GM18520 (cell line): ENCODE measurements at regions not wholly inside any gene's neighbourhood (a gene's known extent, or its start where the extent isn't known, plus 50 kb on each side); places are given as distances from the start of the nearest gene placed in this dataset.

ENCODE experiments used
- ATAC-seq: cut with Tn5 transposase; IDR thresholded peaks from one replicate; pipeline ENCODE4 v1.9.1; 2021; ENCODE audit not compliant: unreplicated experiment

DNA sequence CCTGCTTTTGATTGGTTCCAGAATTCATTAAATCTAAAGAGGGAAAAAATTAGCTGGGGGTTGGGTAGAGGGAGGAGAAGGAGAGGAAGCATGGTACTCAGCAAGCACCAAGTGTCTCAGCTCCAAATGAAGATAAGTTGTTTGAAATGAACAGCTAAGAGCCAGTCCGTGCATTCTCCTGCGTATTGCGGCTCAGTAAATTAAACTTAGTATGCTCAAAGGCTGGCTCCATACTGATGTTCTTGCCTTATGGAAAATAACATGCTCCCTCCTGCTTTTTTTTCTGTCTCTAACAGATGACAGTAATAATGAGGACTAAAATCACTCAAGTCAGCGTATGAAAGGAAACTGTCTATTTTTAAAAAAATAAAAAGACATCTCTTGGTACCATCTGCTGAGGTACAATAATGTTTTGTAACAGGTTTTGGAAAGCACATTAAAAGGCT is 161.0 kb downstream of the SPATA31D1 start:
- no peak for ATAC-seq

DNA sequence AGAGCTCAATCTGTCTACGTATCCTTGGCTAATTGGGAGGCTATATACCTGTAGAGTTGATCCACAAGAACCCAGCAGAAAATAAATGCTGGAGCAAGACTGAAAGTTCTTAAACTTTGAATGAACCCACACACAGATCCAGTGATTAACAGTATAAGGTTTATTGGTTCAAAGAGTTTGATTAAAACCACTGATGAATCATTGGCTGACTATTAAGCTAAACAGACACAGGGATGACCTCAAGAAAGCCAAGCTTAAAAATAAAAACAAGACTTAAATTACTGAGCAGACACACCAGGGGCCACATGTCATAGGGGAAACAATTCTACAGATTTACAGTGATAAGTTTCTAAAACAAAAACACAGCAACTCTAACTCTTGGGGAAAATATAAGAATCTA is 163.6 kb downstream of the SPATA31D1 start:
- ATAC-seq, result no peak

GRCh38 chr9:82153032-82153431 is 164.5 kb downstream of the SPATA31D1 start:
- ATAC-seq, result peak; percentile 88

DNA sequence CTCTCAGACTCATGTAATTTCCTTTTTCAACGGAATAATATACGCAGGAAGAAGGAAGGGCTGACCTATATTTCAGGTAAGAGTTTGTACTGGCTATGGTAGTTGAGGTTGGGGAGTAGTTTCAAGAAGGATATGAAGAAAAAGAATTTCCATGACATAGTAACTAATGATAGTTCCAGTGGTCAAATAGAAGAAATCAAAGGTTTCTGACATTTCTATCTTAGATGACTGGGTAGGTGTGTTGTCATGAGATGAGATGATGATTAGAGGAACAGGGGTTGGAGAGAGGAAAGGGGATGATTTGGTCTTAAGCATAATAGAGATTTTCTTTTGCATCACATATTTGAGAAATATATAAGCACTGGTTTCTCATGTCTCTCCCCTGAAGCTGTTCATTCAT is 166.0 kb downstream of the SPATA31D1 start:
- ATAC-seq, result no peak

GRCh38 chr9:82161876-82162275 is 173.3 kb downstream of the SPATA31D1 start:
- no peak for ATAC-seq

- ATAC-seq, result no peak
Measured at GRCh38 chr9:82164159-82164558, 175.6 kb downstream of the SPATA31D1 start.

DNA sequence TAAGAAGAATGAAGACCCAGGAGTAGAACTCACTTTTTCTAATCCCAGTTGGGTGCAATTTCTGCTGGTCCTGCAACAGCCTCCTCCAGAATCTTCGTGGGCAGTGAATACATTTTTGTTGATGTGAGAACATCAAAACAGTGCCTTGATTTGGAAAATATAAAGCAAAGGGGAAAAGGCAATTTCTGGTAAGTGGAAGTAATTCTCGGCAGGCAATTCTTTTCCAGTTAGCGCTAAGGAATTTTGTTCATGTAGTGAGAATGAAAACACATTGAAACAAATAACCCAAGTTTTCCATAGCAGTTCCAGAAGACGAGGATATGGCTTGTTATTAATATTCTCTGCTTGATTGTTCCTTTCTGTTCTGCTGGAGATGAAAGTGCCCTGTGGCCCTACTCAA is 178.7 kb downstream of the SPATA31D1 start:
- no peak for ATAC-seq

GRCh38 chr9:82168585-82168984 is 180.0 kb downstream of the SPATA31D1 start:
- no peak for ATAC-seq

DNA sequence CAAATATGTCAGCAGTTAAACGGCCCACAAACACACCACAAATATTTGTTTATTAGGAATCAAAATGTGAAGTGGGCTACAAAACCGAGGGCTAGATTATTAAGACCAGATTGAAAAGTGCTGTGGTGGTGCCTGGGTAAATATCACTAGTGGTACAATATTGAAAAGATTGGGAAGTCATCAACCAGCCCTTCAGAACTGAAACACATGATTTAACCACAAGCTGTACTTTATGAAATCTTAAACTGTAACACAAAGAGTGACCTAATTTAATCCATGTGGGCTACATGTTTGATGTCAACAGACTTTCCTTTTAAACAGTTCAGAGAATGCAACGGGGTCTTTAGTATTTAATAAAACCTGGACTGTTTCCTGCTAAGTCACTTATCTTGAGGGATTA is 182.3 kb downstream of the SPATA31D1 start:
- no peak for ATAC-seq

DNA sequence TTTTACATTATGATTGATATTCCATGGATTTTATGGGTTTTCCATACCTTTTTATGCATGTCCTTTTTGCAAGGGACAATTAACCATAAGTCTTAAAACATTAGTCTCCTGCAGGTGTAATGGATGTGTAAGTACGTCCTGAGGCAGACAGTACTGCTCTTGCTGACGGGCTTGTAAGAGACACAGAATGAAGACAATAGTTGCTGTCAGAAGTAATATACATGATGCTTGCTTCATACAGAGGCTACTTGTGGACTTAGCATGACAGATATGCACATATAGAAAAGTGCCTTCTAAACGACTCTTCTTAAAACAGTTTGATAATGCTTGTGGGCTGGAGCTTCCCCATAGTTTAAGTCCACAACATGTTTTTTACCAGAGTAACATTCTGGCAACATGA is 182.7 kb downstream of the SPATA31D1 start:
- ATAC-seq, result no peak

- ATAC-seq, result no peak
Measured at GRCh38 chr9:82180711-82181110, 192.1 kb downstream of the SPATA31D1 start.

DNA sequence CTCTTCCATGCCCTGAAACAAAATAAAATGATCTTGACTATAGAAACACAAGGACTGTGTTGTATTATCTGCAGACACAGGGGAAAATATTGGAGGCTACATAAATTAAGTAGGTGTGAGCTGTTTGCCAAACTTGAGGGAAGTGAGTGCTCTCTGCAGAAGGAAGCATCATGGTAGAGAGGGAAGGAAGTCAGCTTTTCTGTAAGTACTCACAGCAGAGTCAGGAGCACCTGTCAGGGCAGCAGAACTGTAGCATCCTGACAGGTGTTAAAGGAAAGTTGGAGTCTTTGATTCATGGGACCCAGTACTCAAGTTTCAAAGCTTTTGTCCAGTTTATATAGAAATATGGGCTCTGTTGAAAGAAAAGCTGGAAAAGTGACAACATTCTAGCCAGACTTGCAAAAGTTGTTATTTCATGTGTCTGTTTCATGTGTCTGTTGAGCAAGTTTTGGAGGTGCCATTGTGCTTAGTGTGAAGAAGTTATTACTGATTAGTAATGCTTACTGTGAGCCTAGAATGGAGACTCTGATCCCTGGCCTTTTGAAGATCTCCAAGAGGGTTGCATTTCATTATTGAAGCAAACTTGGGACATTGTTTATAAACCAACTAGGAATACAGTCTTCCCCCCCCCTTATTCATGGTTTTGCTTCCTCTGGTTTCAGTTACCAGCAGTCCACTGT is 194.7 kb downstream of the SPATA31D1 start:
- no peak for ATAC-seq

DNA sequence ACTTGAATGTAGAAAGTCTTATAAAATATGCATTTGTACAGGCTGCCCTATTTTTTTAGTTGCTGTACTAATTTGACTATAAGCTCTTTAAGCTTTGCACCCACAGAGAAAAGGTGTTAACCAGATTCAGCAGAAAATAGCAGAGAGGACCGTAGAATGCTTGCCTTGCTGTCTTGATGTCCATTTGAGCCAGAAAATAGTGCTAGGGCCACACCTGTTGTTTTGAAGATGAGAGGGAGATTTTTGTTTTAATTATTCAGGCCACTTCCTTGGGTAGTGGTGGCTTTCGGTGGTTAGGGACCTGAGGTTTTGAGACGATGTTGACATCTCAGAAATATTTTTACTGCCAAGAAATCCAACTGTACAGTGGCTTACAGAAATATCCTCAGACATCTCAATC is 196.0 kb downstream of the SPATA31D1 start:
- peak; percentile 88 for ATAC-seq

DNA sequence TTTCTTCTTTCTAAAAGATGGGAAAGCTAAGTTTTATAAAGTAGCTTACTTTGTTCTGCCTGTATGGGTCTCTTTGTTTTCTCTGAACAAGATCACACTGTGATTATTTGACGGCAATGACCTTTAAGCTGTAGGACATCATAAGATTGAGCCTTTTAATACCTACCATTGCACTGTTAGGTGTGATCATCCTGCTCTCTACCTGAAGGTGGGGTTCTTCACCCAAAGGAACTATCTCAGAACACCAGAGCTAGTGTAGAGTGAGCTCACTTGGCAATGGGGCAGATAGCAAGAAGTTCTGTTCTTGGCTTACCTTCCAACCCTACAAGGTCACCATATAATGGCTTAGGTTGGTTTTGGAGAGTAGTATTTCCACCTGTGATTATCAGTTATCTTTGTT is 200.2 kb downstream of the SPATA31D1 start:
- no peak for ATAC-seq

GRCh38 chr9:82191082-82191770 is 202.7 kb downstream of the SPATA31D1 start:
- ATAC-seq, result no peak

DNA sequence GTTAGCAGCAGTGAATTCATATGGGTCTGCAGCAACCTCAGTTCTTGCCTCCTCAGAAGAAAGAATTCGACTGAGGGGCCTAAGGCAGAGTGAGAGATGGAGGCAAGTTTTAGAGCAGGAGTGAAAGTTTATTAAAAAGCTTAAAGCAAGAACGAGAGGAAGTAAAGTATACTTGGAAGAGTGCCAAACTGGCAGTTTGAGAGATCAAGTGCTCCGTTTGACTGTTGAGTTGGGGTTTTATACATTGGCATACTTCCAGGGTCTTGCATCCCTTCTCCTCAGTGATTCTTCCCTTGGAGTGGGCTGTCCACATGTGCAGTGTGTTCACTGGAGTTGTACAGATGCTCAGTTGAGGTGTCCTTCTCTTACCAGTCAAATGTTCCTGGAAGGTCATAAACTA is 203.6 kb downstream of the SPATA31D1 start:
- no peak for ATAC-seq

DNA sequence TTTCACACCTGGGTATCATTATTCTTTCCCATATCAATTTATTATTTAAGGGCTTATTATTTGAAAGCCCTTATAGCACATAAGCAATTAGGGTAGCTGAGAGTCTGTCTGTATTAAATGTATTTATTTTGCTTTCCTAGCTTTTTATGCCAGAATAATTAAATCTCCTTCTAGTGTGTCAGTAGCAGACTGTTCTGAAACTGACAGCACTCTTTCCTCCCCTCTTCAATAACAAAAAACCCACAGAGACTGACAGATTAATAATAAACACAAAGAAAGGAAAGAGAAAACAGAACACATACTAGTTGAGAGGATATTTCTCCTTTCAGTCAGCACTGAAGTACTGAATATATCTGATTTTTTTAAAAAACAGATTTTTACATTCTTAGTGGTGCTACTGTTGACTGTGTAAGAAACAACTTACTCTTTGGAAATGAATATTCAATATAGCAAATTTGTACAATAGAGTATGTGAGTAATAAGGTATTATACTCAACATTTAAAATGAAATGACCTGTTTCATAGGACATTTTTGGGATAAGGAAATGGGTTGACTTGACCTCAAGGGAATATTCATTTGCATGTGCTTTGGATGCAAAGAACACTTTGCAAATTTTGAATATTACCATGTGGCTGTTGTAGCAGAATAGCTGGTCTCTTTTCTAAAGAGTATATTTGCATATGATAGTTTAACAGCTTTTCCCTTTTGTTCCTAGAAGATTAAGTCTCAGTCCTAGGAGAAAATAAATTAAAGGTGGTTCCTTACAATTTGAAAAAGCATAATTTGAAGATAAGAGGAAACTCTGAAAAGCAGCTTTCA is 208.3 kb downstream of the SPATA31D1 start:
- ATAC-seq, result no peak

DNA sequence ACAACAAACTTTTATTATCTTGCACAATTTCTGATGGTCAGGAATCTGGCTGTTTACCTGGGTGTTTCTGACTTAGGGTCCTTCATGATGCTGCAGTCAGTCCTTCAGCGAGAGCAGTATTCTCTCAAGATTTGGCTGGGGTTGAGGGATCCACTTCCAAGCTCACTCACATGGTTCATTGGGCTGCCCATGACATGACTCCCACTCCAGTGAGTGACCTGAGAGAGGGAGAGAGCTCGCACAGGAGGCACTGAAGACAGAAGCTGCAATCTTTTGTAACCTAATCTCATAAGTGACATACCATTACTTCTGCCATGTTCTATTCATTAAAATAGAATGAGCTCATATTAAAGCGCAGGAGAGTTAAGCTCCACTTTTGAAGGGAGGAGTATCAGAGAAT is 212.6 kb downstream of the SPATA31D1 start:
- no peak for ATAC-seq

DNA sequence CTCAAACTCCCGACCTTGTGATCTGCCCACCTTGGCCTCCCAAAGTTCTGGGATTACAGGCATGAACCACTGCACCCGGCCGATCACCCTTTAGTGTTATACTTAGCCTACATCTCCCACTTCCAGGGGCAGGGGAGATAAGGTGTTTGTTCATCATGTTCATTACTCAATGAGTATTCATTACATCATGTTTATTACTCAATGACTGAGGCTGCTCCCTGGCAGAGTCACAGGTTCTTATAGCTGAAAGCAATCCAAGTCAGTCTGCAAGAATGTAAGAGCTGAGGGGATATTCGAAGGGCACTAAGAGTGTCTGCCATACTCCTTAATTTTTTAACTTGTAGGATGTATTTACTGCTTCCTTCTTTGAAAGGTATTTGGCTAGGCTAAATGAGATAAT is 214.2 kb downstream of the SPATA31D1 start:
- ATAC-seq, result no peak

- no peak for ATAC-seq
Measured at GRCh38 chr9:82206490-82206889, 217.9 kb downstream of the SPATA31D1 start.

DNA sequence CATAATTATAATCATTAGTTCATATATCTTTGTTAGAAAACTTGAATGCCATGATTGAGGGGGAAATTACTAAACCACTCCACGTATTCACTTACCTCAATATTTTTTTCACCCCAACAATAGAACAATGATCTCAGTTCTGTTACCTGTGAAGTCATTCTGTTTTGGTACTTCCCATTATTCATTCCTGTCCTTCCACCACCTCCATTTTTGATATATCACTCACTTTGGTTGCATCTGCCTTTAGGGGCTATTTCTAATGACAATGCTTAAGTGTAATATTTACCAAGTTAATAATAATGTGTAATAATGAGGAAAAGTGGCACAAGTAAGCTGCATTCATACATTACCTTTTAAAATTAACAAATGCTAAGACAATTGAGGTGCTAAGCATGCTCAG is 218.4 kb downstream of the SPATA31D1 start:
- no peak for ATAC-seq
